ENCODE measurements at regions not wholly inside any gene's neighbourhood (a gene's known extent, or its start where the extent isn't known, plus 50 kb on each side); places are given as distances from the start of the nearest gene placed in this dataset.
"Not testable (repeated sequence)": the region's sequence is repeated elsewhere in the genome, so short reads cannot be mapped to it uniquely, and the experiment has no call there.

- H3K4me3 ChIP-seq (ENCODE audit: low read depth, low read length), result no peak overlapping the region
- no peak for TF ChIP-seq CTCF (IDR thresholded peaks at IDR 0.05; ENCODE audit: insufficient read depth, low read depth, low read length)
- DNase-seq (ENCODE audit: low read depth), result no peak
These were observed 363.5 kb downstream of the TMEM121 start for GRCh38 chr14:105889666-105890473.

- TF ChIP-seq CTCF (IDR thresholded peaks at IDR 0.05; ENCODE audit: insufficient read depth, low read depth, low read length), result no peak
- DNase-seq (ENCODE audit: low read depth), result no peak
- H3K4me3 ChIP-seq (ENCODE audit: low read depth, low read length), result no peak overlapping the region
These were observed 364.3 kb downstream of the TMEM121 start for GRCh38 chr14:105890474-105891220.

GRCh38 chr14:105891221-105891602 lies 364.8 kb downstream of the TMEM121 start:
- no peak for DNase-seq (ENCODE audit: low read depth)
- TF ChIP-seq CTCF (IDR thresholded peaks at IDR 0.05; ENCODE audit: insufficient read depth, low read depth, low read length), result no peak
- no peak overlapping the region for H3K4me3 ChIP-seq (ENCODE audit: low read depth, low read length)

- DNase-seq (ENCODE audit: low read depth), result no peak
These were observed 365.5 kb downstream of the TMEM121 start for GRCh38 chr14:105891631-105892452.

GRCh38 chr14:105892453-105893441 lies 366.4 kb downstream of the TMEM121 start:
- not testable (repeated sequence) for DNase-seq (ENCODE audit: low read depth); H3K4me3 ChIP-seq (ENCODE audit: low read depth, low read length)

More at GRCh38 chr14:105891631-105892452, 365.5 kb downstream of the TMEM121 start:
- no peak overlapping the region for H3K4me3 ChIP-seq (ENCODE audit: low read depth, low read length)
- no peak for TF ChIP-seq CTCF (IDR thresholded peaks at IDR 0.05; ENCODE audit: insufficient read depth, low read depth, low read length)

- not testable (repeated sequence) for H3K4me3 ChIP-seq (ENCODE audit: low read depth, low read length); DNase-seq (ENCODE audit: low read depth)
These were observed 367.3 kb downstream of the TMEM121 start for GRCh38 chr14:105893686-105894085.

Data from fibroblast of villous mesenchyme (primary cell).